K562 (cell line): ENCODE measurements at regions not wholly inside any gene's neighbourhood (a gene's known extent, or its start where the extent isn't known, plus 50 kb on each side); places are given as distances from the start of the nearest gene placed in this dataset.

Experiments
- ATAC-seq: fragments of 200-7000 bp; cut with Tn5 transposase; 3 replicates; pipeline ENCODE4 v1.9.1; 2020; ENCODE audit warnings: moderate library complexity
- BruUV-seq: library from RNA; stranded (reverse); fragments of 400-500 nt; replicated peaks from 2 replicates; lab custom pipeline; 2021; lab: Mats Ljungman, UMichigan
- CTCF ChIA-PET: fragments of 300-600 bp; formaldehyde crosslinking; extraction: SDS; loops from one replicate; lab custom pipeline; 2021; ENCODE audit warnings: low intra/inter-chr PET ratio; lab: Yijun Ruan, JAX
- POLR2A ChIA-PET: fragments of 300-600, 350-650 bp; sonication (Branson Sonifier 250); formaldehyde crosslinking; extraction: SDS; loops from one replicate; lab custom pipeline; 2021; ENCODE audit warnings: antibody characterized with exemption, inconsistent platforms; lab: Yijun Ruan, JAX
- DNase-seq, 4 experiments: peaks; one replicate each; pipeline versions ENCODE4 v3.0.0 to v3.0.0-alpha.2; 2011 to 2018; ENCODE audit warnings: low spot score in 3 of 4, mixed read lengths in 3 of 4; ENCODE audit errors: extremely low read depth in 1 of 4
- FAIRE-seq: peaks from 2 replicates; lab custom pipeline; 2011; peaks lifted over from hg19 to GRCh38; lab: Jason Lieb, UNC
- H2AFZ ChIP-seq: 2 replicates; pipeline ENCODE4 v1.6.0; 2011; ENCODE audit warnings: low read depth, low read length, control low read depth, inconsistent platforms
- H3K27ac ChIP-seq: fragments of 200-600 bp; 3 replicates; pipeline ENCODE4 v1.8.0; 2011; ENCODE audit warnings: low read depth, mild to moderate bottlenecking, control low read depth, inconsistent platforms, low read length, moderate library complexity, mixed read lengths; ENCODE audit errors: extremely low read depth
- H3K27me3 ChIP-seq, 2 experiments: fragments of 300-600 bp in 1 of 2; 2 replicates in 1 of 2; 3 replicates in 1 of 2; pipeline versions ENCODE4 v1.6.0 to v1.8.0; 2011; ENCODE audit warnings: inconsistent platforms in 2 of 2, low read length in 2 of 2, mild to moderate bottlenecking in 1 of 2, mixed read lengths in 1 of 2, moderate library complexity in 1 of 2; ENCODE audit not compliant: control insufficient read depth in 2 of 2, insufficient read depth in 2 of 2
- H3K36me3 ChIP-seq: fragments of 300-600 bp; 3 replicates; pipeline ENCODE4 v1.8.0; 2011; ENCODE audit warnings: mild to moderate bottlenecking, low read length, inconsistent platforms; ENCODE audit not compliant: control insufficient read depth, insufficient read depth
- H3K4me1 ChIP-seq, 2 experiments: fragments of 200-600 bp in 1 of 2; replicated peaks in 1 of 2; 2 replicates in 1 of 2; 3 replicates in 1 of 2; pipeline versions ENCODE4 v1.5.1 to v1.8.0; 2011; ENCODE audit warnings: inconsistent platforms in 2 of 2, low read length in 2 of 2, mild to moderate bottlenecking in 1 of 2, mixed read lengths in 1 of 2, moderate library complexity in 1 of 2; ENCODE audit not compliant: control insufficient read depth in 2 of 2, insufficient read depth in 2 of 2
- H3K4me2 ChIP-seq: 2 replicates; pipeline ENCODE4 v1.6.1; 2011; ENCODE audit warnings: low read length, control low read depth, inconsistent platforms, mixed read lengths; ENCODE audit not compliant: insufficient read depth
- H3K4me3 ChIP-seq: fragments of 200-600 bp; sonication (generic), shearing (Covaris generic); 2 replicates; pipeline ENCODE4 v1.5.1; 2016; ENCODE audit warnings: control low read depth, inconsistent platforms
- H3K79me2 ChIP-seq: fragments of 200-600 bp; 3 replicates; pipeline ENCODE4 v1.8.0; 2011; ENCODE audit warnings: low read length, inconsistent platforms; ENCODE audit not compliant: control insufficient read depth, insufficient read depth
- H3K9ac ChIP-seq, 2 experiments: 2 replicates each; pipeline versions ENCODE4 v1.6.0 to v1.6.1; 2011; ENCODE audit warnings: low read depth in 2 of 2, low read length in 2 of 2, control low read depth in 1 of 2, inconsistent platforms in 1 of 2, mild to moderate bottlenecking in 1 of 2, mixed read lengths in 1 of 2; ENCODE audit not compliant: insufficient read depth in 1 of 2
- H3K9me1 ChIP-seq: one replicate; pipeline ENCODE4 v1.6.0; 2011; ENCODE audit warnings: inconsistent platforms, mild to moderate bottlenecking, low read length, moderate library complexity; ENCODE audit not compliant: control insufficient read depth, insufficient read depth
- H3K9me3 ChIP-seq: replicated peaks from 2 replicates; pipeline ENCODE4 v1.5.1; 2011; ENCODE audit warnings: low read depth, low read length, inconsistent platforms; ENCODE audit not compliant: control insufficient read depth, insufficient read depth
- H4K20me1 ChIP-seq: replicated peaks from 2 replicates; pipeline ENCODE4 v1.6.1; 2011; ENCODE audit warnings: low read length, inconsistent platforms, mixed read lengths; ENCODE audit not compliant: control insufficient read depth, insufficient read depth
- GATAD2A ChIP-seq: fragments of 450-650 bp; IDR thresholded peaks from 2 replicates; pipeline ENCODE4 v1.6.1; 2017
- PRPF4 ChIP-seq: fragments of 200-400 bp; formaldehyde crosslinking; IDR thresholded peaks from one replicate; pipeline ENCODE4 v1.6.1; 2017; ENCODE audit warnings: low read length, low read depth, mild to moderate bottlenecking; ENCODE audit not compliant: insufficient read depth, poor library complexity, severe bottlenecking
- XRCC3 ChIP-seq: fragments of 450-650 bp; IDR thresholded peaks from 2 replicates; pipeline ENCODE4 v1.6.1; 2017; ENCODE audit warnings: mild to moderate bottlenecking, moderate library complexity
- WGBS: fragments of 100-300 bp; shearing (Covaris generic); methylation state at CpG from one replicate; pipeline ENCODE4 v1.1.6; 2016; ENCODE audit warnings: low coverage, mixed read lengths; ENCODE audit not compliant: insufficient coverage; ENCODE audit errors: missing lambda C conversion rate; 5-methylcytosine and 5-hydroxymethylcytosine counted together
- in situ Hi-C: fragments of 300-500 bp; cut with MboI; formaldehyde crosslinking; loops from 4 replicates; pipeline ENCODE4 v1.15.0; 2018; ENCODE audit warnings: inconsistent platforms, mixed read lengths
- intact Hi-C: fragments of 100-400 bp; cut with micrococcal nuclease; formaldehyde crosslinking; loops from 2 replicates; pipeline ENCODE4 v1.14.2; 2022
- TF ChIP-seq, protein P1 (sequence below): IDR thresholded peaks from 2 replicates; pipeline ENCODE4 v1.6.1; 2016; ENCODE audit warnings: missing genetic modification characterization, missing compliant biosample characterization
- TF ChIP-seq, protein P2 (sequence below): fragments of 450-650 bp; formaldehyde crosslinking; IDR thresholded peaks from 2 replicates; pipeline ENCODE4 v1.4.0; 2020; ENCODE audit warnings: mild to moderate bottlenecking, moderate library complexity
- TF ChIP-seq, protein P3 (sequence below): fragments of 450-650 bp; formaldehyde crosslinking; IDR thresholded peaks from 2 replicates; pipeline ENCODE4 v1.4.0; 2020; ENCODE audit warnings: mild to moderate bottlenecking
- TF ChIP-seq, protein P4 (sequence below): fragments of 250-450 bp; sonication (Bioruptor Pico); IDR thresholded peaks from 2 replicates; pipeline ENCODE4 v1.4.0; 2020
- TF ChIP-seq, protein P5 (sequence below): fragments of 450-650 bp; IDR thresholded peaks from 2 replicates; pipeline ENCODE4 v1.6.1; 2016; ENCODE audit warnings: mild to moderate bottlenecking

DNA sequence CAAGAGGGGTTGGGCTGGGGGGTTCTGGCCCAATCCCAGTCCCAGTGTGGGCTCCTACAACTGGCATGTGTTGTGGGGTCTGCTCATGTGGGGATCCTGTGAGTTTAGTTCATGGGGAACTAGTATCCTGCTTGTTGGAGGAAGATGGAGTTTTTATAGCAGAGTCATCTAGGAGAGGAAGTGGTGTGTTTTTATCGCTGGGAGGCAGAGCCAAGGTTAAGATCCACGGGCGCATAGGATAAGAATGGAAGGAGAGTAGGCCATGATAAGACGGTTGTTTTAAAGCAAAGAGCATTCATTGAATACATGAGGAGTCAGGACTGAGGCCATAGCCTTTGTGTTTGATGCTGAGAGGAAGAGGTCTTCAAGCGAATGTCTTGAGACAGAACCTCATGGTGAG is 211.6 kb upstream of the COBL start (continued):
- TF ChIP-seq, protein P1, sequence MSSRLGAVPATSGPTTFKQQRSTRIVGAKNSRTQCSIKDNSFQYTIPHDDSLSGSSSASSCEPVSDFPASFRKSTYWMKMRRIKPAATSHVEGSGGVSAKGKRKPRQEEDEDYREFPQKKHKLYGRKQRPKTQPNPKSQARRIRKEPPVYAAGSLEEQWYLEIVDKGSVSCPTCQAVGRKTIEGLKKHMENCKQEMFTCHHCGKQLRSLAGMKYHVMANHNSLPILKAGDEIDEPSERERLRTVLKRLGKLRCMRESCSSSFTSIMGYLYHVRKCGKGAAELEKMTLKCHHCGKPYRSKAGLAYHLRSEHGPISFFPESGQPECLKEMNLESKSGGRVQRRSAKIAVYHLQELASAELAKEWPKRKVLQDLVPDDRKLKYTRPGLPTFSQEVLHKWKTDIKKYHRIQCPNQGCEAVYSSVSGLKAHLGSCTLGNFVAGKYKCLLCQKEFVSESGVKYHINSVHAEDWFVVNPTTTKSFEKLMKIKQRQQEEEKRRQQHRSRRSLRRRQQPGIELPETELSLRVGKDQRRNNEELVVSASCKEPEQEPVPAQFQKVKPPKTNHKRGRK (tag): no peak

DNA sequence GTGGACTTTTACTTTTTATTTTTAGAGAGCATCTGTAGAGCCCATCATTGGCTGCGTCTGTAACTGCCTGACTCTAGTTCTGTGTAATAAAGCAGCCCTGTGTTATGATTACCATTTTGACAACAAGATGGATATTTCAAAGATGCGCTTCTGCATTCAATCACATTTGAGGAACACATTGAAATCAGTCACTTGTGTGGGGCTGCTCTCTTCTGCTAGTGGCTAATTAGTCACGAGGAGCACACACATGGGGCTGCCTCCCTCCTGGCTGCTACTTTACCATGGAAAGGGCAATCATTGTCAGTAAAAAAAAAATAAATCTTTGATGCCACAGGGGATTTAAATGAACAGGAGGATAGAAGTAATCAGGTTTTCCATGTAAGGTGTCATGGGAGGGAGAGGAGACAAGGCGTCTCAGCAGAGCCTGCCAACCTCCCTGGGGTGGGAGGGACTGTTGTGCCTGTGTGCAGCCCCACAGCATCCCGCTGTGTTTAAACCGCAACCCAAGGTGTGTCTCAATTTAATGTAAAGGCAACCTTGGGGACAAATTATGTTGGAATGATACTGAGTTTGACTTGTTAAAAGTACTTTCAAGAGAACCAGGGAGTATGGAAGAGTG is 205.2 kb upstream of the COBL start:
- in situ Hi-C loops (no loop called here), intact Hi-C loops (no loop called here)
- Histone ChIP-seq H2AFZ (no peak overlapping the region), H4K20me1 (no peaks in the 10 kb centered on the region), H3K9me1 (no peaks in the 10 kb centered on the region), H3K4me3 (no peak overlapping the region), H3K27ac (no peak overlapping the region), H3K79me2 (no peaks in the 10 kb centered on the region), H3K27me3 (no peaks in the 10 kb centered on the region), H3K9ac (no peak overlapping the region), H3K4me2 (no peak overlapping the region), H3K9me3 (no peaks in the 10 kb centered on the region), H3K36me3 (no peaks in the 10 kb centered on the region), H3K4me1 (no peaks in the 10 kb centered on the region)
- ChIA-PET CTCF (no interaction called here), POLR2A (no interaction called here)
- no peak for DNase-seq
- no peak for ATAC-seq
- WGBS: 0% methylated on average over 6 of the region's 6 CpGs
- FAIRE-seq: no peak
- no TSS peak for BruUV-seq
- TF ChIP-seq, protein P2, sequence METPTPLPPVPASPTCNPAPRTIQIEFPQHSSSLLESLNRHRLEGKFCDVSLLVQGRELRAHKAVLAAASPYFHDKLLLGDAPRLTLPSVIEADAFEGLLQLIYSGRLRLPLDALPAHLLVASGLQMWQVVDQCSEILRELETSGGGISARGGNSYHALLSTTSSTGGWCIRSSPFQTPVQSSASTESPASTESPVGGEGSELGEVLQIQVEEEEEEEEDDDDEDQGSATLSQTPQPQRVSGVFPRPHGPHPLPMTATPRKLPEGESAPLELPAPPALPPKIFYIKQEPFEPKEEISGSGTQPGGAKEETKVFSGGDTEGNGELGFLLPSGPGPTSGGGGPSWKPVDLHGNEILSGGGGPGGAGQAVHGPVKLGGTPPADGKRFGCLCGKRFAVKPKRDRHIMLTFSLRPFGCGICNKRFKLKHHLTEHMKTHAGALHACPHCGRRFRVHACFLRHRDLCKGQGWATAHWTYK (CRISPR knock-in tag): no peak
- TF ChIP-seq, protein P3, sequence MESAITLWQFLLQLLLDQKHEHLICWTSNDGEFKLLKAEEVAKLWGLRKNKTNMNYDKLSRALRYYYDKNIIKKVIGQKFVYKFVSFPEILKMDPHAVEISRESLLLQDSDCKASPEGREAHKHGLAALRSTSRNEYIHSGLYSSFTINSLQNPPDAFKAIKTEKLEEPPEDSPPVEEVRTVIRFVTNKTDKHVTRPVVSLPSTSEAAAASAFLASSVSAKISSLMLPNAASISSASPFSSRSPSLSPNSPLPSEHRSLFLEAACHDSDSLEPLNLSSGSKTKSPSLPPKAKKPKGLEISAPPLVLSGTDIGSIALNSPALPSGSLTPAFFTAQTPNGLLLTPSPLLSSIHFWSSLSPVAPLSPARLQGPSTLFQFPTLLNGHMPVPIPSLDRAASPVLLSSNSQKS (CRISPR knock-in tag): no peak
- TF ChIP-seq PRPF4 (no peak), XRCC3 (no peak), GATAD2A (no peak)
- TF ChIP-seq, protein P4, sequence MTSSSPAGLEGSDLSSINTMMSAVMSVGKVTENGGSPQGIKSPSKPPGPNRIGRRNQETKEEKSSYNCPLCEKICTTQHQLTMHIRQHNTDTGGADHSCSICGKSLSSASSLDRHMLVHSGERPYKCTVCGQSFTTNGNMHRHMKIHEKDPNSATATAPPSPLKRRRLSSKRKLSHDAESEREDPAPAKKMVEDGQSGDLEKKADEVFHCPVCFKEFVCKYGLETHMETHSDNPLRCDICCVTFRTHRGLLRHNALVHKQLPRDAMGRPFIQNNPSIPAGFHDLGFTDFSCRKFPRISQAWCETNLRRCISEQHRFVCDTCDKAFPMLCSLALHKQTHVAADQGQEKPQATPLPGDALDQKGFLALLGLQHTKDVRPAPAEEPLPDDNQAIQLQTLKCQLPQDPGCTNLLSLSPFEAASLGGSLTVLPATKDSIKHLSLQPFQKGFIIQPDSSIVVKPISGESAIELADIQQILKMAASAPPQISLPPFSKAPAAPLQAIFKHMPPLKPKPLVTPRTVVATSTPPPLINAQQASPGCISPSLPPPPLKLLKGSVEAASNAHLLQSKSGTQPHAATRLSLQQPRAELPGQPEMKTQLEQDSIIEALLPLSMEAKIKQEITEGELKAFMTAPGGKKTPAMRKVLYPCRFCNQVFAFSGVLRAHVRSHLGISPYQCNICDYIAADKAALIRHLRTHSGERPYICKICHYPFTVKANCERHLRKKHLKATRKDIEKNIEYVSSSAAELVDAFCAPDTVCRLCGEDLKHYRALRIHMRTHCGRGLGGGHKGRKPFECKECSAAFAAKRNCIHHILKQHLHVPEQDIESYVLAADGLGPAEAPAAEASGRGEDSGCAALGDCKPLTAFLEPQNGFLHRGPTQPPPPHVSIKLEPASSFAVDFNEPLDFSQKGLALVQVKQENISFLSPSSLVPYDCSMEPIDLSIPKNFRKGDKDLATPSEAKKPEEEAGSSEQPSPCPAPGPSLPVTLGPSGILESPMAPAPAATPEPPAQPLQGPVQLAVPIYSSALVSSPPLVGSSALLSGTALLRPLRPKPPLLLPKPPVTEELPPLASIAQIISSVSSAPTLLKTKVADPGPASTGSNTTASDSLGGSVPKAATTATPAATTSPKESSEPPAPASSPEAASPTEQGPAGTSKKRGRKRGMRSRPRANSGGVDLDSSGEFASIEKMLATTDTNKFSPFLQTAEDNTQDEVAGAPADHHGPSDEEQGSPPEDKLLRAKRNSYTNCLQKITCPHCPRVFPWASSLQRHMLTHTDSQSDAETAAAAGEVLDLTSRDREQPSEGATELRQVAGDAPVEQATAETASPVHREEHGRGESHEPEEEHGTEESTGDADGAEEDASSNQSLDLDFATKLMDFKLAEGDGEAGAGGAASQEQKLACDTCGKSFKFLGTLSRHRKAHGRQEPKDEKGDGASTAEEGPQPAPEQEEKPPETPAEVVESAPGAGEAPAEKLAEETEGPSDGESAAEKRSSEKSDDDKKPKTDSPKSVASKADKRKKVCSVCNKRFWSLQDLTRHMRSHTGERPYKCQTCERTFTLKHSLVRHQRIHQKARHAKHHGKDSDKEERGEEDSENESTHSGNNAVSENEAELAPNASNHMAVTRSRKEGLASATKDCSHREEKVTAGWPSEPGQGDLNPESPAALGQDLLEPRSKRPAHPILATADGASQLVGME (CRISPR knock-in tag): no peak
- TF ChIP-seq, protein P5, sequence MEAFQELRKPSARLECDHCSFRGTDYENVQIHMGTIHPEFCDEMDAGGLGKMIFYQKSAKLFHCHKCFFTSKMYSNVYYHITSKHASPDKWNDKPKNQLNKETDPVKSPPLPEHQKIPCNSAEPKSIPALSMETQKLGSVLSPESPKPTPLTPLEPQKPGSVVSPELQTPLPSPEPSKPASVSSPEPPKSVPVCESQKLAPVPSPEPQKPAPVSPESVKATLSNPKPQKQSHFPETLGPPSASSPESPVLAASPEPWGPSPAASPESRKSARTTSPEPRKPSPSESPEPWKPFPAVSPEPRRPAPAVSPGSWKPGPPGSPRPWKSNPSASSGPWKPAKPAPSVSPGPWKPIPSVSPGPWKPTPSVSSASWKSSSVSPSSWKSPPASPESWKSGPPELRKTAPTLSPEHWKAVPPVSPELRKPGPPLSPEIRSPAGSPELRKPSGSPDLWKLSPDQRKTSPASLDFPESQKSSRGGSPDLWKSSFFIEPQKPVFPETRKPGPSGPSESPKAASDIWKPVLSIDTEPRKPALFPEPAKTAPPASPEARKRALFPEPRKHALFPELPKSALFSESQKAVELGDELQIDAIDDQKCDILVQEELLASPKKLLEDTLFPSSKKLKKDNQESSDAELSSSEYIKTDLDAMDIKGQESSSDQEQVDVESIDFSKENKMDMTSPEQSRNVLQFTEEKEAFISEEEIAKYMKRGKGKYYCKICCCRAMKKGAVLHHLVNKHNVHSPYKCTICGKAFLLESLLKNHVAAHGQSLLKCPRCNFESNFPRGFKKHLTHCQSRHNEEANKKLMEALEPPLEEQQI: no peak
